SK-N-SH treated with all-trans-retinoic acid at 6 μM for 48 hours (cell line): ENCODE measurements at regions not wholly inside any gene's neighbourhood (a gene's known extent, or its start where the extent isn't known, plus 50 kb on each side); places are given as distances from the start of the nearest gene placed in this dataset.
A peak's percentile ranks its signal among the peaks of the same experiment; 100 is the strongest.

Source experiments
- ATAC-seq: fragments of 200-7000 bp; cut with Tn5 transposase; 3 replicates; pipeline ENCODE4 v1.9.1; 2020; ENCODE audit warnings: mild to moderate bottlenecking, moderate library complexity
- ARNTL ChIP-seq: fragments of 450-650 bp; formaldehyde crosslinking; IDR thresholded peaks from 2 replicates; pipeline ENCODE4 v1.5.0; 2020; ENCODE audit warnings: low read depth, mild to moderate bottlenecking, moderate library complexity, borderline replicate concordance
- ESRRG ChIP-seq: fragments of 250-450 bp; sonication (Bioruptor Pico); IDR thresholded peaks from 2 replicates; pipeline ENCODE4 v1.6.1; 2021; ENCODE audit warnings: mild to moderate bottlenecking
- GLIS3 ChIP-seq: fragments of 250-450 bp; sonication (Bioruptor Pico); IDR thresholded peaks from 2 replicates; pipeline ENCODE4 v1.5.0; 2020; ENCODE audit warnings: mild to moderate bottlenecking, moderate library complexity
- ISL1 ChIP-seq: fragments of 250-450 bp; sonication (Bioruptor Pico); IDR thresholded peaks from 2 replicates; pipeline ENCODE4 v2.1.2; 2022; ENCODE audit warnings: mild to moderate bottlenecking, moderate library complexity
- OSR1 ChIP-seq: fragments of 250-450 bp; sonication (Bioruptor Pico); IDR thresholded peaks from 2 replicates; pipeline ENCODE4 v1.8.0; 2022; ENCODE audit warnings: moderate library complexity, mild to moderate bottlenecking, inconsistent platforms
- PPARA ChIP-seq: fragments of 250-450 bp; sonication (Bioruptor Pico); IDR thresholded peaks from 2 replicates; pipeline ENCODE4 v1.5.0; 2020; ENCODE audit warnings: mild to moderate bottlenecking, borderline replicate concordance
- RARB ChIP-seq: fragments of 250-450 bp; sonication (Bioruptor Pico); IDR thresholded peaks from 2 replicates; pipeline ENCODE4 v1.8.0; 2021; ENCODE audit warnings: mild to moderate bottlenecking, moderate library complexity
- SNAI2 ChIP-seq: fragments of 250-450 bp; sonication (Bioruptor Pico); IDR thresholded peaks from 2 replicates; pipeline ENCODE4 v1.5.0; 2020; ENCODE audit warnings: mild to moderate bottlenecking, moderate library complexity
- TCF4 ChIP-seq: fragments of 250-450 bp; sonication (Bioruptor Pico); IDR thresholded peaks from 2 replicates; pipeline ENCODE4 v1.8.0; 2021; ENCODE audit warnings: mild to moderate bottlenecking, moderate library complexity, borderline replicate concordance
- TOX ChIP-seq: fragments of 250-450 bp; sonication (Bioruptor Pico); IDR thresholded peaks from 2 replicates; pipeline ENCODE4 v1.8.0; 2021; ENCODE audit warnings: mild to moderate bottlenecking, moderate library complexity, borderline replicate concordance
- ZC3H10 ChIP-seq: fragments of 250-450 bp; sonication (Bioruptor Pico); IDR thresholded peaks from 2 replicates; pipeline ENCODE4 v1.5.1; 2021; ENCODE audit warnings: mild to moderate bottlenecking, moderate library complexity
- ZFP3 ChIP-seq: fragments of 250-450 bp; sonication (Bioruptor Pico); IDR thresholded peaks from 2 replicates; pipeline ENCODE4 v1.5.0; 2020; ENCODE audit warnings: mild to moderate bottlenecking, moderate library complexity
- ZFP30 ChIP-seq: fragments of 450-650 bp; formaldehyde crosslinking; IDR thresholded peaks from 2 replicates; pipeline ENCODE4 v1.5.0; 2022; ENCODE audit warnings: mild to moderate bottlenecking, moderate library complexity
- ZNF70 ChIP-seq: fragments of 450-650 bp; formaldehyde crosslinking; IDR thresholded peaks from 2 replicates; pipeline ENCODE4 v1.5.0; 2020; ENCODE audit warnings: mild to moderate bottlenecking, moderate library complexity
- ZNF8 ChIP-seq: fragments of 450-650 bp; formaldehyde crosslinking; IDR thresholded peaks from 2 replicates; pipeline ENCODE4 v1.5.0; 2020; ENCODE audit warnings: mild to moderate bottlenecking, moderate library complexity
- TF ChIP-seq, protein P1 (sequence below): fragments of 250-450 bp; sonication (Bioruptor Pico); IDR thresholded peaks from 2 replicates; pipeline ENCODE4 v1.5.1; 2020; ENCODE audit warnings: low read depth, mild to moderate bottlenecking, moderate library complexity
- TF ChIP-seq, protein P2 (sequence below): fragments of 250-450 bp; sonication (Bioruptor Pico); IDR thresholded peaks from 2 replicates; pipeline ENCODE4 v1.5.0; 2020; ENCODE audit warnings: mild to moderate bottlenecking, moderate library complexity
- TF ChIP-seq, protein P3 (sequence below): fragments of 250-450 bp; sonication (Bioruptor Pico); IDR thresholded peaks from 2 replicates; pipeline ENCODE4 v1.8.0; 2020; ENCODE audit warnings: mild to moderate bottlenecking, moderate library complexity, borderline replicate concordance
- TF ChIP-seq, protein P4 (sequence below): fragments of 250-450 bp; sonication (Bioruptor Pico); IDR thresholded peaks from 2 replicates; pipeline ENCODE4 v1.5.1; 2021; ENCODE audit warnings: mild to moderate bottlenecking, moderate library complexity
- TF ChIP-seq, protein P5 (sequence below): fragments of 250-450 bp; sonication (Bioruptor Pico); IDR thresholded peaks from 2 replicates; pipeline ENCODE4 v1.8.0; 2021; ENCODE audit warnings: low read depth, mild to moderate bottlenecking, moderate library complexity, borderline replicate concordance

DNA sequence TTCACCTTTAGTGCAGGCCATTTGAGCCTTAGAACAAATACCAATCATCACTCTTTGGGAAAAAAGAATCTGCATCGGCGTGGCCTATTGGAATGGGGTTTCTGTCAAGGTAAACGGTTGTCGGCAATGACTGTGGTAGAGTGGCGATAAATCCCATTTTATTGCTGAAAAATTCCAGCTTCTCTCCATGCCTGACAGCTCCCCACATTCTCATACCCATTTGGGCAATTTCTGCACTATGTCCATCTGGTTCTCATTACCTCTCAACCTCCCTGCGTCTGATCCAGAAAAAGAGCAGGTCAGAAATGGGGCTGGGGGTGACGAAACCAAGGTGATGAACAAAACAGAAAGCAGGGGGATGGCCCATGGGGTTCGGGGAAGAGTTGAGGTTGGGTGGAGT lies 254.0 kb downstream of the MEIS1 start:
- ATAC-seq, result no peak; the same call in 2 of the 3 replicates
- TF ChIP-seq TOX (CRISPR knock-in tag) (no peak), TCF4 (CRISPR knock-in tag) (no peak; the same call in 1 of the 2 replicates), ZNF70 (no peak), ARNTL (CRISPR knock-in tag) (no peak), RARB (CRISPR knock-in tag) (no peak), ISL1 (no peak), PPARA (no peak), ZFP3 (CRISPR knock-in tag) (no peak), ZFP30 (no peak), ZNF8 (CRISPR knock-in tag) (no peak)
- TF ChIP-seq, protein P1, sequence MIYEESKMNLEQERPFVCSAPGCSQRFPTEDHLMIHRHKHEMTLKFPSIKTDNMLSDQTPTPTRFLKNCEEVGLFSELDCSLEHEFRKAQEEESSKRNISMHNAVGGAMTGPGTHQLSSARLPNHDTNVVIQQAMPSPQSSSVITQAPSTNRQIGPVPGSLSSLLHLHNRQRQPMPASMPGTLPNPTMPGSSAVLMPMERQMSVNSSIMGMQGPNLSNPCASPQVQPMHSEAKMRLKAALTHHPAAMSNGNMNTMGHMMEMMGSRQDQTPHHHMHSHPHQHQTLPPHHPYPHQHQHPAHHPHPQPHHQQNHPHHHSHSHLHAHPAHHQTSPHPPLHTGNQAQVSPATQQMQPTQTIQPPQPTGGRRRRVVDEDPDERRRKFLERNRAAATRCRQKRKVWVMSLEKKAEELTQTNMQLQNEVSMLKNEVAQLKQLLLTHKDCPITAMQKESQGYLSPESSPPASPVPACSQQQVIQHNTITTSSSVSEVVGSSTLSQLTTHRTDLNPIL (CRISPR knock-in tag), result no peak
- TF ChIP-seq, protein P2, sequence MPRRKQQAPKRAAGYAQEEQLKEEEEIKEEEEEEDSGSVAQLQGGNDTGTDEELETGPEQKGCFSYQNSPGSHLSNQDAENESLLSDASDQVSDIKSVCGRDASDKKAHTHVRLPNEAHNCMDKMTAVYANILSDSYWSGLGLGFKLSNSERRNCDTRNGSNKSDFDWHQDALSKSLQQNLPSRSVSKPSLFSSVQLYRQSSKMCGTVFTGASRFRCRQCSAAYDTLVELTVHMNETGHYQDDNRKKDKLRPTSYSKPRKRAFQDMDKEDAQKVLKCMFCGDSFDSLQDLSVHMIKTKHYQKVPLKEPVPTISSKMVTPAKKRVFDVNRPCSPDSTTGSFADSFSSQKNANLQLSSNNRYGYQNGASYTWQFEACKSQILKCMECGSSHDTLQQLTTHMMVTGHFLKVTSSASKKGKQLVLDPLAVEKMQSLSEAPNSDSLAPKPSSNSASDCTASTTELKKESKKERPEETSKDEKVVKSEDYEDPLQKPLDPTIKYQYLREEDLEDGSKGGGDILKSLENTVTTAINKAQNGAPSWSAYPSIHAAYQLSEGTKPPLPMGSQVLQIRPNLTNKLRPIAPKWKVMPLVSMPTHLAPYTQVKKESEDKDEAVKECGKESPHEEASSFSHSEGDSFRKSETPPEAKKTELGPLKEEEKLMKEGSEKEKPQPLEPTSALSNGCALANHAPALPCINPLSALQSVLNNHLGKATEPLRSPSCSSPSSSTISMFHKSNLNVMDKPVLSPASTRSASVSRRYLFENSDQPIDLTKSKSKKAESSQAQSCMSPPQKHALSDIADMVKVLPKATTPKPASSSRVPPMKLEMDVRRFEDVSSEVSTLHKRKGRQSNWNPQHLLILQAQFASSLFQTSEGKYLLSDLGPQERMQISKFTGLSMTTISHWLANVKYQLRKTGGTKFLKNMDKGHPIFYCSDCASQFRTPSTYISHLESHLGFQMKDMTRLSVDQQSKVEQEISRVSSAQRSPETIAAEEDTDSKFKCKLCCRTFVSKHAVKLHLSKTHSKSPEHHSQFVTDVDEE (CRISPR knock-in tag), result no peak
- TF ChIP-seq, protein P3, sequence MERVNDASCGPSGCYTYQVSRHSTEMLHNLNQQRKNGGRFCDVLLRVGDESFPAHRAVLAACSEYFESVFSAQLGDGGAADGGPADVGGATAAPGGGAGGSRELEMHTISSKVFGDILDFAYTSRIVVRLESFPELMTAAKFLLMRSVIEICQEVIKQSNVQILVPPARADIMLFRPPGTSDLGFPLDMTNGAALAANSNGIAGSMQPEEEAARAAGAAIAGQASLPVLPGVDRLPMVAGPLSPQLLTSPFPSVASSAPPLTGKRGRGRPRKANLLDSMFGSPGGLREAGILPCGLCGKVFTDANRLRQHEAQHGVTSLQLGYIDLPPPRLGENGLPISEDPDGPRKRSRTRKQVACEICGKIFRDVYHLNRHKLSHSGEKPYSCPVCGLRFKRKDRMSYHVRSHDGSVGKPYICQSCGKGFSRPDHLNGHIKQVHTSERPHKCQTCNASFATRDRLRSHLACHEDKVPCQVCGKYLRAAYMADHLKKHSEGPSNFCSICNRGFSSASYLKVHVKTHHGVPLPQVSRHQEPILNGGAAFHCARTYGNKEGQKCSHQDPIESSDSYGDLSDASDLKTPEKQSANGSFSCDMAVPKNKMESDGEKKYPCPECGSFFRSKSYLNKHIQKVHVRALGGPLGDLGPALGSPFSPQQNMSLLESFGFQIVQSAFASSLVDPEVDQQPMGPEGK (CRISPR knock-in tag), result no peak
- TF ChIP-seq, protein P4, sequence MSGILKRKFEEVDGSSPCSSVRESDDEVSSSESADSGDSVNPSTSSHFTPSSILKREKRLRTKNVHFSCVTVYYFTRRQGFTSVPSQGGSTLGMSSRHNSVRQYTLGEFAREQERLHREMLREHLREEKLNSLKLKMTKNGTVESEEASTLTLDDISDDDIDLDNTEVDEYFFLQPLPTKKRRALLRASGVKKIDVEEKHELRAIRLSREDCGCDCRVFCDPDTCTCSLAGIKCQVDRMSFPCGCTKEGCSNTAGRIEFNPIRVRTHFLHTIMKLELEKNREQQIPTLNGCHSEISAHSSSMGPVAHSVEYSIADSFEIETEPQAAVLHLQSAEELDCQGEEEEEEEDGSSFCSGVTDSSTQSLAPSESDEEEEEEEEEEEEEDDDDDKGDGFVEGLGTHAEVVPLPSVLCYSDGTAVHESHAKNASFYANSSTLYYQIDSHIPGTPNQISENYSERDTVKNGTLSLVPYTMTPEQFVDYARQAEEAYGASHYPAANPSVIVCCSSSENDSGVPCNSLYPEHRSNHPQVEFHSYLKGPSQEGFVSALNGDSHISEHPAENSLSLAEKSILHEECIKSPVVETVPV (CRISPR knock-in tag), result no peak
- TF ChIP-seq, protein P5, sequence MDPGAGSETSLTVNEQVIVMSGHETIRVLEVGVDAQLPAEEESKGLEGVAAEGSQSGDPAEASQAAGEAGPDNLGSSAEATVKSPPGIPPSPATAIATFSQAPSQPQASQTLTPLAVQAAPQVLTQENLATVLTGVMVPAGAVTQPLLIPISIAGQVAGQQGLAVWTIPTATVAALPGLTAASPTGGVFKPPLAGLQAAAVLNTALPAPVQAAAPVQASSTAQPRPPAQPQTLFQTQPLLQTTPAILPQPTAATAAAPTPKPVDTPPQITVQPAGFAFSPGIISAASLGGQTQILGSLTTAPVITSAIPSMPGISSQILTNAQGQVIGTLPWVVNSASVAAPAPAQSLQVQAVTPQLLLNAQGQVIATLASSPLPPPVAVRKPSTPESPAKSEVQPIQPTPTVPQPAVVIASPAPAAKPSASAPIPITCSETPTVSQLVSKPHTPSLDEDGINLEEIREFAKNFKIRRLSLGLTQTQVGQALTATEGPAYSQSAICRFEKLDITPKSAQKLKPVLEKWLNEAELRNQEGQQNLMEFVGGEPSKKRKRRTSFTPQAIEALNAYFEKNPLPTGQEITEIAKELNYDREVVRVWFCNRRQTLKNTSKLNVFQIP (CRISPR knock-in tag), result no peak

DNA sequence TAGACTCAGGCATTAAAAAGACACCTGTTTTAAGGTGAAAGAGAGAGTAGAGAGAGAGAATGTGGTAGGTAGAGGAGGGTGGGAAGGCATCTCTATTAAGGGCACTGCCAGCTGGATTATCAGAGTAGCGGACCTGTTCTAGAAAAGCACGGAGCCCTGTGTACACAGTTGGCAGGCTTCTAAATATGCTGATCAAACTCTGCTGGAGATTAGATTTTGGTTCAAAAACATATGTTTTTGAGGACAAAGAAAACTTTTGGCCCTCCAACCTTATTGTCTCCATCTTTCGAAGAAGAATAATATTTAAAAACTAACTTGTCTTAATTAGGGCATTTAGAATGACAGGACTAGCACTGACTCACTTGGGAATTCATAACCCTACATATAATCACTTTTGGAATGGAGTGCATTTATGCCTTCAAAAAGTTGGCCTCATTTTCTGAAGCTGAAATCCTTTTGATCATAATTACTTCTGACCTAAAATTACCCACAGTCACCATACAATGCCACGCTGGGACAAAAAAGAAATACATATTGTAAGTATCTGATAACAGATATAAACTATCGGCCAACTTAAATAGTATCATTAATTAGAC lies 254.6 kb downstream of the MEIS1 start:
- TF ChIP-seq ZFP3 (CRISPR knock-in tag) (no peak), ISL1 (peak; percentile 53), ZC3H10 (CRISPR knock-in tag) (peak; percentile 73; the same call in 1 of the 2 replicates), ESRRG (no peak), ZNF8 (CRISPR knock-in tag) (no peak), SNAI2 (CRISPR knock-in tag) (no peak), OSR1 (CRISPR knock-in tag) (no peak), GLIS3 (CRISPR knock-in tag) (no peak), ARNTL (CRISPR knock-in tag) (no peak), TCF4 (CRISPR knock-in tag) (no peak), RARB (CRISPR knock-in tag) (no peak), ZNF70 (peak; percentile 83; the same call in 1 of the 2 replicates), TOX (CRISPR knock-in tag) (no peak)
- TF ChIP-seq, protein P4 (CRISPR knock-in tag), result no peak
- TF ChIP-seq, protein P3 (CRISPR knock-in tag), result peak; percentile 30; the same call in 1 of the 2 replicates
- TF ChIP-seq, protein P1 (CRISPR knock-in tag), result no peak
- TF ChIP-seq, all 23 proteins: peak for 4
- peak; percentile 39; the same call in 2 of the 3 replicates for ATAC-seq
